OCI-LY1 (cell line): ENCODE measurements at regions not wholly inside any gene's neighbourhood (a gene's known extent, or its start where the extent isn't known, plus 50 kb on each side); places are given as distances from the start of the nearest gene placed in this dataset.

ENCODE experiments used
- EZH2 ChIP-seq: fragments of 200-600 bp; sonication (generic), shearing (Covaris generic); IDR thresholded peaks from 2 replicates; pipeline ENCODE4 v1.8.0; 2017; ENCODE audit warnings: borderline replicate concordance, mixed run types, mild to moderate bottlenecking, antibody characterized with exemption, low read length, moderate library complexity, mixed read lengths
- TF ChIP-seq, protein P1 (sequence below): fragments of 200-600 bp; sonication (generic), shearing (Covaris generic); IDR thresholded peaks from 2 replicates; pipeline ENCODE4 v1.5.1; 2017; ENCODE audit warnings: mild to moderate bottlenecking, antibody characterized with exemption, low read length, moderate library complexity, mixed read lengths

DNA sequence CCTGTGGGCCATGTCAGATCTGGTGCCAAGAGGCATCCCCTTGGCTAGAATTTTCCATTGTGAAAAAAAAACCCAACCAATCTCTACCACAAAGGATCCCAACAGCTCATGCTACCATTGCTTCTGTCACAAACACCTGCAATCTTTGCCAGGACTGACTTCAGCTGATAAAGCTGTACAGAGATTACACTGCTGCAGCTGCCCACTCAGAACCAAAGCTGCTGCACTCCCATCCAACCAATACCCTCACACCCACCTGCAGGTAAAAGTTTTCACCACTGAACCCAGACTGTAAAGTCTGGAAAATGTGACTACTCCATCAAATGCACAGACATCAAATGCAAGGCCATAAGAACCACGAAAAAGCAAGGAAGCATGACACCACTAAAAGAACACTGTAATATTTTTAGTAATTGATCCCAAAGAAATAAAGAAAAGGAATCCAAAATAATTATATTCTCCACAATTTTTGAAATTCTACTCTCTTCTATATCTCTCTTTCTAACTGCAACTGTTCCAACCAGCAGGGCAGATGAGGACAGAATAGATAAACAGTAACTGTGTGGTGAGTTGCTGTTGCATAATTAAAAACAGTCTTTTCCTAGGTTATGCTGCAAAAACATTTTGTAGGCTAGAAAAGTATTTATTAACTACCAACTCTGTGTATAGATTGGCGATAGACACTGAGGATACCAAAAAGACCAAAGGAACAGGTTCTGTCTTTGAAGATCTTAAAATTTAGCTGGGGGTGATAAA, 128.0 kb upstream of the MCHR2 start:
- TF ChIP-seq, protein P1, sequence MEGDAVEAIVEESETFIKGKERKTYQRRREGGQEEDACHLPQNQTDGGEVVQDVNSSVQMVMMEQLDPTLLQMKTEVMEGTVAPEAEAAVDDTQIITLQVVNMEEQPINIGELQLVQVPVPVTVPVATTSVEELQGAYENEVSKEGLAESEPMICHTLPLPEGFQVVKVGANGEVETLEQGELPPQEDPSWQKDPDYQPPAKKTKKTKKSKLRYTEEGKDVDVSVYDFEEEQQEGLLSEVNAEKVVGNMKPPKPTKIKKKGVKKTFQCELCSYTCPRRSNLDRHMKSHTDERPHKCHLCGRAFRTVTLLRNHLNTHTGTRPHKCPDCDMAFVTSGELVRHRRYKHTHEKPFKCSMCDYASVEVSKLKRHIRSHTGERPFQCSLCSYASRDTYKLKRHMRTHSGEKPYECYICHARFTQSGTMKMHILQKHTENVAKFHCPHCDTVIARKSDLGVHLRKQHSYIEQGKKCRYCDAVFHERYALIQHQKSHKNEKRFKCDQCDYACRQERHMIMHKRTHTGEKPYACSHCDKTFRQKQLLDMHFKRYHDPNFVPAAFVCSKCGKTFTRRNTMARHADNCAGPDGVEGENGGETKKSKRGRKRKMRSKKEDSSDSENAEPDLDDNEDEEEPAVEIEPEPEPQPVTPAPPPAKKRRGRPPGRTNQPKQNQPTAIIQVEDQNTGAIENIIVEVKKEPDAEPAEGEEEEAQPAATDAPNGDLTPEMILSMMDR: no peak
- TF ChIP-seq EZH2: no peak
